ENCODE measurements at regions not wholly inside any gene's neighbourhood (a gene's known extent, or its start where the extent isn't known, plus 50 kb on each side); places are given as distances from the start of the nearest gene placed in this dataset.

GRCh38 chr2:12244070-12244469, 472.7 kb upstream of the TRIB2 start:
- intact Hi-C loops (cut with DNase I; ENCODE audit: low total_unique reads): no loop called here
- WGBS, 2 donors: 32 to 33% methylated on average over 3 of the region's 3 CpGs
- DNase-seq (ENCODE audit: low spot score in 2 of 2): no peak
- no peak overlapping the region for H3K4me3 ChIP-seq (ENCODE audit: low read depth, poor library complexity, severe bottlenecking)
- no peak for TF ChIP-seq POLR2A (IDR thresholded peaks at IDR 0.05)
- TF ChIP-seq, protein P1, sequence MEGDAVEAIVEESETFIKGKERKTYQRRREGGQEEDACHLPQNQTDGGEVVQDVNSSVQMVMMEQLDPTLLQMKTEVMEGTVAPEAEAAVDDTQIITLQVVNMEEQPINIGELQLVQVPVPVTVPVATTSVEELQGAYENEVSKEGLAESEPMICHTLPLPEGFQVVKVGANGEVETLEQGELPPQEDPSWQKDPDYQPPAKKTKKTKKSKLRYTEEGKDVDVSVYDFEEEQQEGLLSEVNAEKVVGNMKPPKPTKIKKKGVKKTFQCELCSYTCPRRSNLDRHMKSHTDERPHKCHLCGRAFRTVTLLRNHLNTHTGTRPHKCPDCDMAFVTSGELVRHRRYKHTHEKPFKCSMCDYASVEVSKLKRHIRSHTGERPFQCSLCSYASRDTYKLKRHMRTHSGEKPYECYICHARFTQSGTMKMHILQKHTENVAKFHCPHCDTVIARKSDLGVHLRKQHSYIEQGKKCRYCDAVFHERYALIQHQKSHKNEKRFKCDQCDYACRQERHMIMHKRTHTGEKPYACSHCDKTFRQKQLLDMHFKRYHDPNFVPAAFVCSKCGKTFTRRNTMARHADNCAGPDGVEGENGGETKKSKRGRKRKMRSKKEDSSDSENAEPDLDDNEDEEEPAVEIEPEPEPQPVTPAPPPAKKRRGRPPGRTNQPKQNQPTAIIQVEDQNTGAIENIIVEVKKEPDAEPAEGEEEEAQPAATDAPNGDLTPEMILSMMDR (IDR thresholded peaks at IDR 0.05): no peak

- TF ChIP-seq POLR2A (IDR thresholded peaks at IDR 0.05): no peak
- TF ChIP-seq, protein P1 (IDR thresholded peaks at IDR 0.05): no peak
- intact Hi-C loops (cut with DNase I; ENCODE audit: low total_unique reads): no loop called here
- DNase-seq (ENCODE audit: low spot score in 2 of 2): no peak
- 92 to 98% methylated on average over 2 of the region's 2 CpGs for WGBS, 2 donors
- no peak overlapping the region for H3K4me3 ChIP-seq (ENCODE audit: low read depth, poor library complexity, severe bottlenecking)
Measured at GRCh38 chr2:12251121-12251520, 465.6 kb upstream of the TRIB2 start.

DNA sequence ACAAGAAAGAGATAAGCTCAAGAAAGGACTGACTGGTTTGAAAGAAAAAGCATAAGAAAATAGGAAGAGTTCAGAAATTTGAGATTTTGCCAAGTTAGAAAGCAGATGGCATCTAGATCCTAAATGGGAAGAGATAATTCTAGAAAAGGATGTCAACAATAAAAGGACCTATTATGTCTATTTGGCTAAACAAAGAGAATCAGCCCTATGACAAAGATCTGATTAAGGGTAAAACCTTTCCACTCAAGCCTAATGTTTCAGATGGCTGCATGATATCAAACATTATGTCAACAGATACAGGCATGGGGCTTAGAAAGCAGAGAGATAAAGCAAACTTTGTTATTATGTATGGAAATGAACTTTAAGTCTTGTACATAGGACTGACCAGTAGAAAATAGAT, 465.0 kb upstream of the TRIB2 start:
- H3K4me3 ChIP-seq (ENCODE audit: low read depth, poor library complexity, severe bottlenecking): no peak overlapping the region
- intact Hi-C loops (cut with DNase I; ENCODE audit: low total_unique reads): no loop called here
- TF ChIP-seq, protein P1 (IDR thresholded peaks at IDR 0.05): no peak
- no peak for TF ChIP-seq POLR2A (IDR thresholded peaks at IDR 0.05)
- DNase-seq (ENCODE audit: low spot score in 2 of 2): no peak

DNA sequence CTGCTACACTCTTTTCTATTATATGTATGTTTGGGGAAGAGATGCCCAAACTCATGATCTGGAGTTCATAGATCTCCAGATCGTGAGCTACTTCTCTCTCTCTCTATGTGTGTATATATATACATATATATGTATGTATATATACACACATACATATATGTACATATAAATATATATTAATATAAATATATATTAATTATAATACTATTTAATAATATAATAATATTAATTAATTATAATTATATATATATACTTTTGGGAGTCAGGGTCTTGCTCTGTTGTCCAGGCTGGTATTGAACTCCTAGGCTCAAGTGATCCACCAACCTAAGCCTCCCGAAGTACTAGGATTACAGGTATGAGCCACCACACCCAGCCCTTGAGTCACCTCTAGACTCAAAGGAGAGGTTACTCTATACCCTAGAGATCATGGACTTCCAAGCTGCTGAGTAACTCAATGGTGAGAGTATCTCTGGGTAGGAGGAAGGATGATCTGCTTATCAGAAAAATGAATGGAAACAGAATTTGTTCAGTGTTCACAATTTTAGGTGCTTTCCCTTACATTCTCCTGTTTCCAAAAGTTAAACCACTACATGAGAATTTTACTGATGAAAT, 463.5 kb upstream of the TRIB2 start:
- no peak overlapping the region for H3K4me3 ChIP-seq (ENCODE audit: low read depth, poor library complexity, severe bottlenecking)
- 91 to 100% methylated on average over 2 of the region's 2 CpGs for WGBS, 2 donors
- intact Hi-C loops (cut with DNase I; ENCODE audit: low total_unique reads): no loop called here
- no peak for TF ChIP-seq POLR2A (IDR thresholded peaks at IDR 0.05)
- TF ChIP-seq, protein P1 (IDR thresholded peaks at IDR 0.05): no peak
- DNase-seq (ENCODE audit: low spot score in 2 of 2): no peak

DNA sequence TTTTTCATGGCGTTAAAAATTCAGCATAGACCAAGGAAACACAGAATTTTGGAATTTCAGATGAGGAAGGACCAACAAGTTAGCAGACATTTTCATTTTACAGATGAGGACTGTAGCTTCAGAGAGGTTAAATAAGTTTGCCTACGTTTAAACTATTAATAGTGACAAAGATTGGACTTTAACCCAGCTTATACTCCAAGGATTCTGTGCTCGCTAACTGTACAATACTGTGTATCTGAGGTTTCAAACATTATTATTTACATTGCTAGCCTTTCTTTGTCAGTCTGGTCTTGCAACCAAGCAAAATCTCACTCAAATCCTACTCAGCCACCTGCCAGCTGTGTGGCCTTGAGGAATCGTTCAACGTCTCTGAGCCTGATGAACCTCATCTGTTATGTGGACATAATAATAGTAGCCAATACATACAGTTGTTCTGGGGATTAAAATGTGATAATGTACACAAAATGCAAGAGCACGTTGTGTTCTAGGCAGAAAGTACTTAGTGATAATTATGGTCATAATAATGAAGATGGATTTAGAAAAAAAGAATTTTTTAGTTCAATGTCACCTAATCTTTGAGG, 462.4 kb upstream of the TRIB2 start:
- H3K4me3 ChIP-seq (ENCODE audit: low read depth, poor library complexity, severe bottlenecking): no peak overlapping the region
- intact Hi-C loops (cut with DNase I; ENCODE audit: low total_unique reads): no loop called here
- DNase-seq (ENCODE audit: low spot score in 2 of 2): no peak
- WGBS, 2 donors: 87 to 91% methylated on average over 6 of the region's 6 CpGs
- TF ChIP-seq, protein P1 (IDR thresholded peaks at IDR 0.05): no peak
- no peak for TF ChIP-seq POLR2A (IDR thresholded peaks at IDR 0.05)

DNA sequence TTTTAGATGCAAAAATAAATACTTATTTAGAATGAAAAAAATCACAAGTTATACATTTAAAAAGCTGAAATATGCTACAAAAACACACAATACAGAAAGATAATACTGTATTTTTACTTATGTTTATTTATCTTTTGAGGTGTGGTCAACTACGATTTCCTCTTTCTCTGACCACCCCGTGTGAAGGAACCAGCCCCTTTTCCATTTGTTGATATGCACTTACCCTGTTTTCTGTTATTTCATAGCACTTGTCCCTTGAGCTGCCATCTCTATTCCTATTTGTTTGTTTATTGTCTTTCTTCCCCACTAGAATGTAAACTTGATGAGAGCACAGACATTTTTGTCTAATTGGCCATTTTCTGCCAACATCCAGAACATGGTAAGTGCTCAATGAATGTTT, 460.5 kb upstream of the TRIB2 start:
- intact Hi-C loops (cut with DNase I; ENCODE audit: low total_unique reads): no loop called here
- 83% methylated on average over 2 of the region's 2 CpGs for WGBS, 2 donors
- TF ChIP-seq, protein P1 (IDR thresholded peaks at IDR 0.05): no peak
- no peak for TF ChIP-seq POLR2A (IDR thresholded peaks at IDR 0.05)
- no peak overlapping the region for H3K4me3 ChIP-seq (ENCODE audit: low read depth, poor library complexity, severe bottlenecking)
- no peak for DNase-seq (ENCODE audit: low spot score in 2 of 2)
